ENCODE measurements at regions not wholly inside any gene's neighbourhood (a gene's known extent, or its start where the extent isn't known, plus 50 kb on each side); places are given as distances from the start of the nearest gene placed in this dataset.
A peak's percentile ranks its signal among the peaks of the same experiment; 100 is the strongest.

- H3K9me3 ChIP-seq, result no peaks in the 10 kb centered on the region
Measured at GRCh38 chr3:144265542-144266100, 294.0 kb downstream of the DIPK2A start.

GRCh38 chr3:144270100-144270499, 298.5 kb downstream of the DIPK2A start:
- no peak for TF ChIP-seq POLR2A (IDR thresholded peaks at IDR 0.05)
- TF ChIP-seq EP300 (IDR thresholded peaks at IDR 0.05), result peak in 1 of 2 donors; percentile 20
- no peak for TF ChIP-seq CTCF (IDR thresholded peaks at IDR 0.05)
- Histone ChIP-seq H3K4me3 (no peak overlapping the region), H3K9me3 (no peaks in the 10 kb centered on the region), H3K27me3 (no peaks in the 10 kb centered on the region), H3K4me1 (peaks cover 0 to 8% (median 0%) of the 10 kb centered on the region in 4 donors), H3K36me3 (no peaks in the 10 kb centered on the region), H3K27ac (no peak overlapping the region)
- DNase-seq (ENCODE audit: low spot score in 2 of 2), result peak in 1 of 2 donors; percentile 9
- WGBS, 2 donors, result 67 to 74% methylated on average over 3 of the region's 3 CpGs

More at GRCh38 chr3:144265542-144266100, 294.0 kb downstream of the DIPK2A start:
- no peak for DNase-seq (ENCODE audit: low spot score in 2 of 2)
- H3K27ac ChIP-seq, result no peak overlapping the region
- no peak for TF ChIP-seq CTCF (IDR thresholded peaks at IDR 0.05)
- peak in 1 of 2 donors; percentile 42 for TF ChIP-seq EP300 (IDR thresholded peaks at IDR 0.05)
- no peak for TF ChIP-seq POLR2A (IDR thresholded peaks at IDR 0.05)
- H3K4me3 ChIP-seq, result no peak overlapping the region
- H3K27me3 ChIP-seq, result no peaks in the 10 kb centered on the region
- no peaks in the 10 kb centered on the region for H3K36me3 ChIP-seq
- peaks cover 0 to 17% (median 0%) of the 10 kb centered on the region in 4 donors for H3K4me1 ChIP-seq
- WGBS, 2 donors, result 27 to 31% methylated on average over 3 of the region's 3 CpGs

- Histone ChIP-seq H3K27ac (no peak overlapping the region), H3K4me1 (no peaks in the 10 kb centered on the region), H3K36me3 (no peaks in the 10 kb centered on the region), H3K27me3 (no peaks in the 10 kb centered on the region), H3K4me3 (no peak overlapping the region), H3K9me3 (no peaks in the 10 kb centered on the region)
- no peak for DNase-seq (ENCODE audit: low spot score in 2 of 2)
- 78 to 83% methylated on average over 4 of the region's 4 CpGs for WGBS, 2 donors
- TF ChIP-seq EP300 (IDR thresholded peaks at IDR 0.05) (no peak), POLR2A (IDR thresholded peaks at IDR 0.05) (no peak), CTCF (IDR thresholded peaks at IDR 0.05) (no peak)
Measured at GRCh38 chr3:144272680-144273079, 301.1 kb downstream of the DIPK2A start.

GRCh38 chr3:144273601-144274000, 302.0 kb downstream of the DIPK2A start:
- Histone ChIP-seq H3K27ac (no peak overlapping the region), H3K36me3 (no peaks in the 10 kb centered on the region), H3K4me1 (no peaks in the 10 kb centered on the region), H3K4me3 (no peak overlapping the region), H3K9me3 (no peaks in the 10 kb centered on the region), H3K27me3 (no peaks in the 10 kb centered on the region)
- no peak for DNase-seq (ENCODE audit: low spot score in 2 of 2)
- no peak for TF ChIP-seq CTCF (IDR thresholded peaks at IDR 0.05)
- no peak for TF ChIP-seq EP300 (IDR thresholded peaks at IDR 0.05)
- no peak for TF ChIP-seq POLR2A (IDR thresholded peaks at IDR 0.05)
- WGBS, 2 donors, result 60 to 63% methylated on average over 2 of the region's 2 CpGs

GRCh38 chr3:144275005-144275404, 303.4 kb downstream of the DIPK2A start:
- no peak for DNase-seq (ENCODE audit: low spot score in 2 of 2)
- Histone ChIP-seq H3K27me3 (no peaks in the 10 kb centered on the region), H3K4me3 (no peak overlapping the region), H3K27ac (no peak overlapping the region), H3K4me1 (no peaks in the 10 kb centered on the region), H3K36me3 (no peaks in the 10 kb centered on the region), H3K9me3 (no peaks in the 10 kb centered on the region)
- TF ChIP-seq CTCF (IDR thresholded peaks at IDR 0.05) (no peak), POLR2A (IDR thresholded peaks at IDR 0.05) (no peak), EP300 (IDR thresholded peaks at IDR 0.05) (no peak)

Measured in tibial nerve (tissue), 4 donors.